ENCODE measurements at regions not wholly inside any gene's neighbourhood (a gene's known extent, or its start where the extent isn't known, plus 50 kb on each side); places are given as distances from the start of the nearest gene placed in this dataset.

DNA sequence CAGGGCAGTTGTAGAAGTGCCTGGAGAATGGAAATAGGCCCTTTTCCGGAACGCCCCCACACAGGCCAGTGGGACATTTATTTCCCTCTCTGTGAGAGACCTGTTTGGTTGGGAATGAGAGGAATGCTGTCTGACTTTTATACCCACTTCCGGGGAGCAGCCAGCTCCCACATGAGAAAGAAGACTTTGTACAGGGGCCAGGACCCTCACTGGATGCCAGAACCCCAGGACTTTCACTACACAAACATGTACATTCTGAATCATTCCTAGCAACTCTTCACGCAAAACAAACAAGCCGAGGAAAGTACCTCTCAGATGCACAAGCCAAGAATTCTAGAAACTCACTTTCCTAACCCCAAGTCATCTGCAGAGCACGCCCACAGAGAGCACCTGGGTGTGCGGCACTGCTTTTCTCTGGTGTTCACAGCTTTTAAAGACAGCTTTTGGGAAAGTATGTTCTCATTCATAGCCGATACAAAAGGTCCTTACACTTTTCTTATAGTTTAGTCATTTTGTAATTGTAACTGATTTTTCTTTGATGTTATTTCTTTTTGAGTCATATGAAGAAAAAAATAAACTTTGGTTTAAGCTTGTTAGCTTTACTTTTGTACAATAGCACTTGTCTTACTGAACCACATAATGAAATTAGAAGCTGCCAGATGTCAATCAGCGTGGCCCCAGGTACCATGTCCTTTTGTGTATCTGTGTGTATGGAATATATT is 856.1 kb upstream of the ID2 start:
- DNase-seq = no peak

- no peak for DNase-seq
These were observed 855.2 kb upstream of the ID2 start for GRCh38 chr2:7826656-7827055.

GRCh38 chr2:7829241-7829640 is 852.6 kb upstream of the ID2 start:
- DNase-seq = no peak

GRCh38 chr2:7830616-7831015 is 851.2 kb upstream of the ID2 start:
- no peak for DNase-seq

GRCh38 chr2:7835151-7835550 is 846.7 kb upstream of the ID2 start:
- no peak for DNase-seq

GRCh38 chr2:7835693-7836680 is 845.9 kb upstream of the ID2 start:
- DNase-seq = no peak

GRCh38 chr2:7837237-7837760 is 844.6 kb upstream of the ID2 start:
- DNase-seq = no peak

DNA sequence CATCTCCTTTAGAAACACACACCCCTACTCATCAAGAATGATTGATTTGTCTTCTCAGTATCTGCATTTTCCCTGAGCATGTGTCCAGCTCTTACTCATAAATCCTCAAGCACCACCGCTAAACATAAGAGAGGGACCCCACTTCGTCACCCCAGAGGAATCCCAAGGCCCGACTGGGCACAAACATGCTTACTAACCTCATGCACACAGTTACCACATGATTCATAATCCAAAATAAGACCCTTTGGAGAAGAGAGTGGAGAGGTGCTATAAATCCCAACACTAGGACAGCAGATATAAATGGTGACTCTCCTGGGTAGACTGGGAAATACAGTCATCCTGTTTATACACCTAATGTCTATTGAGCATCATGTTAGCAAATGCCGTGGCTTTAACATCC is 843.2 kb upstream of the ID2 start:
- DNase-seq = no peak

GRCh38 chr2:7840651-7841380 is 841.0 kb upstream of the ID2 start:
- no peak for DNase-seq

- DNase-seq = no peak
These were observed 840.1 kb upstream of the ID2 start for GRCh38 chr2:7841751-7842150.

GRCh38 chr2:7844414-7844965 is 837.4 kb upstream of the ID2 start:
- DNase-seq = no peak

DNA sequence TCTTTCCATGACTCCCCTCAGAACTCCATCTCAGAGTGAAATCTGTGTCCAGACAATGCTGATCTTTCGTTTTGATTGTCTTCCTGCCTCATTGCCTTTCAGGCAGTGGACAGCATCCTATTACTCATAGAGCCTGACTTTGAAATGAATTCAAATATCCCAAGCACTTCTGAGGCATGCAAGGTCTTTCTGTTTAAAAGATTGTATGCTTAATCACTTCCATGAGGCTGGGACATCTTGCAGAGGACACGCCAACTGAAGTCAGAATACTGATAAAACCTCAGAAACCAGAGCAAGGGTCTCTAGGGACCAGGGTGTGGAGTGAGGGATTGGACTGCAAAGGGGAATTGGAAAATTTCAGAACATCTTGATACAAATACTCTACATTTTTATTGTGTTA is 836.5 kb upstream of the ID2 start:
- no peak for DNase-seq

DNA sequence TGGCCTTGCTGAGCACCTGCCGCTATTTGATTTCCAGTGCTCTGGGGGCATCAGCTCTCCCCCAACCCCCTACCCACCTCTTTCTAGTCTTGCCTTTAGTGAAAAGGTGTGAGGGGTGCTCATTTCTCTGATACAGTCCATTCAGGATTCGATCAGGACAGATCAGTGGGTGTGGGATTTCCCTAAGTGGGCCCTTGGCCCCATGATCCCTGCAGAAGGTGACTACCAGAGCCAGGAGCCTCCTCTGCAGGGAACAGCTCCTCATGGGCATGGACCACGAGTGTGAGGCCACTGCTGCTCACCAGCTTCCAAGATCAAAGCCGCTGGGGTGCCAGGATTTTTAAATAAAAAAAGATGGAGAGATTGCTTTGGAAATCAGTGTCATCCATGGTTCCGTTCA is 835.2 kb upstream of the ID2 start:
- DNase-seq = no peak

- DNase-seq = no peak
These were observed 834.5 kb upstream of the ID2 start for GRCh38 chr2:7847321-7847720.

DNA sequence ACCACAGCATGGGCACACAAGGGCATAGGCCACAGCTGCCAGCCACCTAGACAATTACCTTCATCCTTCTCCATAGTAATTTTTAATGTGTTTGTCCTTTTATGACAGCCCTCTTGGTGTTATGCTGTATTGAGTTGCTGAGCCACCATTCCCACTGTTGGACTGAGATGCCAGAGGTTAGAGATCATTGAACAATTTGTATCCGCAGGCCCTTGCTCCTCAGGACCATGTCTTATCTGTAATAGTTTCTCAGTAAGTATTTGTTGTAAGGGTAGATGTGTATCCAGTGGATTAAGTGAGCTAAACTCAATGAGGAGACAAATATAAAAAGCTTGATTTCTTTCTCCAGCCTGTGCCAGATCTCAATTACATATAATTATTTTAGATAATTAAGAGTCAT is 832.8 kb upstream of the ID2 start:
- no peak for DNase-seq

- no peak for DNase-seq
These were observed 832.3 kb upstream of the ID2 start for GRCh38 chr2:7849531-7849930.

DNA sequence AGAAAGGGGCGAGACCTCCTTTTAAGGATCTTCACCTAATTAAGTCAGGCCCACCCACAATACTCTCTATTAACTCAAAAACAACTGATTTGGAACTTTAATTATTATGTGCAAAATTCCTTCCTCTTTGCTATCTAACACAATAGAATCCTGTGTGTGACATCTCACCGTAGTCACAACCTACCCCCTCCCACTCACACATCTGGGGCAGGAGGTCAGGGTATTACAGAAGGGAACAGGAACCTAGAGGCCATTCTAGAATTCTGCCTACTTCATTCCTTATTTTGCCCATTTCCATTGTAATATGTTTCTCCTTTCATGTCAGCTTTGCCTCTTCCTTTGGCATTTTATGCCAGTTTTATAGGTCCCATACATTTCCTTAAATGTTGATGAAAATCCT is 829.3 kb upstream of the ID2 start:
- no peak for DNase-seq

GRCh38 chr2:7857904-7858303 is 824.0 kb upstream of the ID2 start:
- no peak for DNase-seq

DNA sequence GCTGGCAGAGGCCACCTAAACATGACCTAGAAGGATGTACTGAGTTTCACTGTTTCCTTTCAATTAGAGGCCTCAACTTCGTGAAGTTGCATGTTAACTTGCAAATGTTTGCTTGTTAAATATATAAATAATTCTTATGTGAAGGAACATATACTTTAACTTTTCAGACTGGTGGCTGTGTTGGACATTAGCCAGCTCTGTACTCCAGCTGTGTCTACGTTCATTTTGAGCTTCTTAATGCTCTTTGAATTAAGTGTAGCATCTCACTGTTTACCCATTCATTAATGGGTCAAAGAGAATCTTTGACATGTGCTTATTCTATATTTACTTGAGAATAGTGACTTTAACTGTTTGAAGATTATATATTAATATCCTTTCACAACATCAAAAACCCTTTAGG is 823.2 kb upstream of the ID2 start:
- no peak for DNase-seq

GRCh38 chr2:7860693-7861092 is 821.2 kb upstream of the ID2 start:
- no peak for DNase-seq

DNA sequence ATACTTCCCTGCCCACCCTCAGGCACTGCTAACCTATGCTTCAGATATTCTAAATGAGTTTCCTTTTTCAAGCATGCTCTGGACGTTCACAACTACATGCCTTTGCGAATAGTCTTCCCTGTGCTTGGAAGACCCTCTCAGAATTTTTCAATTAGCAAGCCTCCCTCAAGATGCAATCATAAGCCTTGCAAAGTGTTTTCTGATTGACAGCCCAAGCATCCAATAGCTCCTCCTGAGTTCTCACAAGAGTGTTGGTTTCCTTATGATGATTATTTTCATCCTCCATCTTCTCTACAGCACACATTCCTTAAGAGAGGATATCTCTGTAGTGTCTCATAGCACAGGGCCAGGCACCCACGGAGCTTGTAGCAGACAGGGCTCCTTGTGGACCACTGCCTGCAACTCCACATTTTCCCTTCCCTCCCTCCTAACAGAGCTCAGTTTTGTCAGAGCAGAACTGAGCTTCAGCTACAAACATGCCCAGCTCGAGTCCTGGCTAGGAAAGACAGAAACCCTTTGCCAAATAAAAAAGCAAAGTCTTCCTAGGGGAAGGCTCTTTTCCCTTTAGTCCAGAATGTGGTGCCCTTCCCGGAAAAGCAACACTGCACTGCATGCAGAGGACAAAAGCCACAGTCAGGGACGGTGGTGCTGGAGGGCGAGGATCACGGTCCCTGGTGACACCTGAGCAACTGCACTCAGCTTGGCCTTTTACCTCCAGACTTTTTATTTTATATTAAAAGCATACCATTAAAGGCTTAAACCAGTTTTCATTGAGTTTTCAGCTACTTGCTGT is 819.8 kb upstream of the ID2 start:
- DNase-seq = no peak

GRCh38 chr2:7866104-7866503 is 815.8 kb upstream of the ID2 start:
- no peak for DNase-seq
